Adrenal gland (tissue), 9 donors: ENCODE measurements at regions not wholly inside any gene's neighbourhood (a gene's known extent, or its start where the extent isn't known, plus 50 kb on each side); places are given as distances from the start of the nearest gene placed in this dataset.
"Not testable (repeated sequence)": the region's sequence is repeated elsewhere in the genome, so short reads cannot be mapped to it uniquely, and the experiment has no call there.

Source experiments
- DNase-seq, 7 donors: peaks; one replicate each; pipeline ENCODE4 v3.0.0-alpha.2; 2019 to 2020
- H3K27ac ChIP-seq, 5 donors: fragments of 200-600 bp; sonication (generic) in 4 of 5; 1 replicate in 3 of 5; 2 replicates in 2 of 5; pipeline versions ENCODE4 v1.5.1 to v1.8.0; 2016 to 2020; ENCODE audit warnings: mild to moderate bottlenecking in 1 of 5
- H3K27me3 ChIP-seq: fragments of 200-600 bp; 2 replicates; pipeline ENCODE4 v1.8.0; 2021
- H3K36me3 ChIP-seq, 2 donors: fragments of 200-600 bp; replicated peaks in 1 of 2; 1 replicate in 1 of 2; 2 replicates in 1 of 2; pipeline versions ENCODE4 v1.5.1 to v1.8.0; 2018 to 2022
- H3K4me1 ChIP-seq, 2 donors: fragments of 200-600 bp; replicated peaks in 1 of 2; 1 replicate in 1 of 2; 2 replicates in 1 of 2; pipeline versions ENCODE4 v1.5.1 to v1.8.0; 2018 to 2021
- H3K4me3 ChIP-seq, 4 donors: fragments of 200-600 bp; sonication (generic) in 3 of 4; one replicate each; pipeline ENCODE4 v1.5.1; 2016 to 2018
- H3K9me3 ChIP-seq, 3 donors: fragments of 200-600 bp; sonication (generic) in 1 of 3; replicated peaks in 1 of 3; 1 replicate in 2 of 3; 2 replicates in 1 of 3; pipeline versions ENCODE4 v1.5.1 to v1.8.0; 2016 to 2021
- WGBS, 4 donors: extraction: QIAGEN DNeasy Blood & Tissue Kit in 2 of 4; methylation state at CpG; one replicate each; pipeline versions ENCODE4 v1.1.5 to v1.1.7; 2013 to 2017; 5-methylcytosine and 5-hydroxymethylcytosine counted together
- intact Hi-C, 2 donors: fragments of 100-400 bp; cut with DNase I; formaldehyde crosslinking; loops; one replicate each; pipeline versions ENCODE4 v1.14.1 to v1.15.0; 2022 to 2023
- donor health status: healthy with polysubstance abuse.
- donor health status: Bipolar disorder and iron deficiency.
- donor health status: DM: yes; HTN: yes; CAD: no.
- donor health status: DM: no; HTN: no; CAD: no.
- donor health status: DM: no; HTN: no; CAD: no.

- H3K9me3 ChIP-seq, H3K36me3 ChIP-seq, H3K27ac ChIP-seq, H3K4me3 ChIP-seq, DNase-seq, H3K4me1 ChIP-seq, H3K27me3 ChIP-seq, intact Hi-C loops: not testable (repeated sequence)
- WGBS, 4 donors: 32 to 47% methylated on average over 1 of the region's 1 CpG; no CpG with 5 or more reads in 2 of the 4 donors
Measured at GRCh38 chrX:92081250-92081649, 302.1 kb downstream of the PCDH11X start.

- H3K4me1 ChIP-seq, intact Hi-C loops, H3K27ac ChIP-seq, H3K27me3 ChIP-seq, H3K4me3 ChIP-seq, DNase-seq, H3K9me3 ChIP-seq, H3K36me3 ChIP-seq: not testable (repeated sequence)
- 40 to 49% (median 47%) methylated on average over 2 of the region's 2 CpGs for WGBS, 4 donors
Measured at GRCh38 chrX:92090756-92091155, 311.6 kb downstream of the PCDH11X start.

- DNase-seq, H3K27ac ChIP-seq, H3K27me3 ChIP-seq, H3K4me3 ChIP-seq, H3K36me3 ChIP-seq, H3K4me1 ChIP-seq, intact Hi-C loops, H3K9me3 ChIP-seq: not testable (repeated sequence)
- 60 to 68% (median 64%) methylated on average over 2 of the region's 2 CpGs for WGBS, 4 donors
Measured at GRCh38 chrX:92098136-92098535, 319.0 kb downstream of the PCDH11X start.

- DNase-seq, H3K4me1 ChIP-seq, H3K27me3 ChIP-seq, H3K27ac ChIP-seq, H3K4me3 ChIP-seq, H3K36me3 ChIP-seq, intact Hi-C loops, H3K9me3 ChIP-seq: not testable (repeated sequence)
- 57 to 67% (median 60%) methylated on average over 7 of the region's 7 CpGs for WGBS, 4 donors
Measured at GRCh38 chrX:92100095-92100494, 320.9 kb downstream of the PCDH11X start.

- intact Hi-C loops, H3K27ac ChIP-seq, H3K4me1 ChIP-seq, H3K36me3 ChIP-seq, H3K4me3 ChIP-seq, DNase-seq, H3K27me3 ChIP-seq, H3K9me3 ChIP-seq: not testable (repeated sequence)
- WGBS, 4 donors: 38 to 100% (median 71%) methylated on average over 1 to 2 of the region's 3 CpGs
Measured at GRCh38 chrX:92105693-92106092, 326.5 kb downstream of the PCDH11X start.

- WGBS, 4 donors: 13 to 40% (median 19%) methylated on average over 1 of the region's 1 CpG
- H3K4me3 ChIP-seq, H3K36me3 ChIP-seq, intact Hi-C loops, H3K9me3 ChIP-seq, H3K27ac ChIP-seq, H3K27me3 ChIP-seq, DNase-seq, H3K4me1 ChIP-seq: not testable (repeated sequence)
Measured at GRCh38 chrX:92106671-92107070, 327.5 kb downstream of the PCDH11X start.

GRCh38 chrX:92110410-92110911 lies 331.3 kb downstream of the PCDH11X start:
- H3K9me3 ChIP-seq, H3K27me3 ChIP-seq, H3K4me3 ChIP-seq, H3K4me1 ChIP-seq, intact Hi-C loops, H3K27ac ChIP-seq, H3K36me3 ChIP-seq, DNase-seq: not testable (repeated sequence)
- 29 to 82% (median 57%) methylated on average over 2 to 4 of the region's 4 CpGs for WGBS, 4 donors

GRCh38 chrX:92117701-92118100 lies 338.5 kb downstream of the PCDH11X start:
- H3K27ac ChIP-seq, H3K9me3 ChIP-seq, H3K4me1 ChIP-seq, H3K36me3 ChIP-seq, DNase-seq, H3K4me3 ChIP-seq, H3K27me3 ChIP-seq, intact Hi-C loops: not testable (repeated sequence)
- WGBS, 4 donors: 59 to 71% (median 62%) methylated on average over 3 of the region's 3 CpGs

GRCh38 chrX:92163035-92163434 lies 383.9 kb downstream of the PCDH11X start:
- H3K9me3 ChIP-seq, H3K4me3 ChIP-seq, H3K4me1 ChIP-seq, H3K27ac ChIP-seq, intact Hi-C loops, H3K27me3 ChIP-seq, H3K36me3 ChIP-seq, DNase-seq: not testable (repeated sequence)
- 76 to 100% (median 85%) methylated on average over 4 to 8 of the region's 8 CpGs; no CpG with 5 or more reads in 1 of the 4 donors for WGBS, 4 donors
